ENCODE measurements at regions not wholly inside any gene's neighbourhood (a gene's known extent, or its start where the extent isn't known, plus 50 kb on each side); places are given as distances from the start of the nearest gene placed in this dataset.

- CTCF ChIA-PET: no interaction called here
- no peak overlapping the region for H3K4me3 ChIP-seq (ENCODE audit: low read depth in 2 of 2, low read length in 1 of 2)
- peaks cover 5% of the 10 kb centered on the region for H3F3A ChIP-seq (replicated peaks; ENCODE audit: insufficient read depth)
- H4K20me1 ChIP-seq (ENCODE audit: insufficient read depth): no peaks in the 10 kb centered on the region
- POLR2A ChIA-PET: no interaction called here
- H3K36me3 ChIP-seq (replicated peaks in 1 of 2; ENCODE audit: control insufficient read depth in 1 of 2, insufficient read depth in 2 of 2, low read length in 1 of 2): no peaks in the 10 kb centered on the region
- DNase-seq: no peak
- no peak overlapping the region for H2AFZ ChIP-seq (ENCODE audit: low read depth)
- no peak for TF ChIP-seq RAD21 (IDR thresholded peaks at IDR 0.05; ENCODE audit: low read length)
- no peaks in the 10 kb centered on the region for H3K4me1 ChIP-seq (ENCODE audit: control insufficient read depth in 1 of 2, insufficient read depth in 2 of 2, low read depth in 1 of 2, low read length in 1 of 2)
- no peak overlapping the region for H3K9ac ChIP-seq
- no peak overlapping the region for H3K27ac ChIP-seq (ENCODE audit: low read depth in 2 of 2, low read length in 1 of 2)
- H3K27me3 ChIP-seq (ENCODE audit: insufficient read depth): no peaks in the 10 kb centered on the region
- no peaks in the 10 kb centered on the region for H3K79me2 ChIP-seq (ENCODE audit: insufficient read depth)
- WGBS (ENCODE audit: low lambda C conversion rate): 77% methylated on average over 2 of the region's 2 CpGs
- H3K9me3 ChIP-seq: no peaks in the 10 kb centered on the region
- H3K9me2 ChIP-seq: no peaks in the 10 kb centered on the region
- H3K4me2 ChIP-seq: no peak overlapping the region
Measured at GRCh38 chr4:19402581-19403065, 849.1 kb upstream of the SLIT2 start.

GRCh38 chr4:19401301-19402080 is 850.2 kb upstream of the SLIT2 start:
- CTCF ChIA-PET: no interaction called here
- Histone ChIP-seq H3K36me3 (replicated peaks in 1 of 2; ENCODE audit: control insufficient read depth in 1 of 2, insufficient read depth in 2 of 2, low read length in 1 of 2) (no peaks in the 10 kb centered on the region), H2AFZ (ENCODE audit: low read depth) (no peak overlapping the region), H3F3A (replicated peaks; ENCODE audit: insufficient read depth) (peaks cover 5% of the 10 kb centered on the region), H4K20me1 (ENCODE audit: insufficient read depth) (no peaks in the 10 kb centered on the region), H3K4me1 (ENCODE audit: control insufficient read depth in 1 of 2, insufficient read depth in 2 of 2, low read depth in 1 of 2, low read length in 1 of 2) (no peaks in the 10 kb centered on the region), H3K79me2 (ENCODE audit: insufficient read depth) (no peaks in the 10 kb centered on the region), H3K9ac (no peak overlapping the region), H3K9me2 (no peaks in the 10 kb centered on the region), H3K4me2 (no peak overlapping the region), H3K27me3 (ENCODE audit: insufficient read depth) (no peaks in the 10 kb centered on the region), H3K27ac (ENCODE audit: low read depth in 2 of 2, low read length in 1 of 2) (no peak overlapping the region), H3K4me3 (ENCODE audit: low read depth in 2 of 2, low read length in 1 of 2) (no peak overlapping the region), H3K9me3 (no peaks in the 10 kb centered on the region)
- WGBS (ENCODE audit: low lambda C conversion rate): 83% methylated on average over 1 of the region's 1 CpG
- TF ChIP-seq NRF1 (IDR thresholded peaks at IDR 0.05; ENCODE audit: low read depth, low read length) (no peak), REST (IDR thresholded peaks at IDR 0.05; ENCODE audit: low read depth, low read length) (no peak), RCOR1 (IDR thresholded peaks at IDR 0.05; ENCODE audit: low read length) (no peak), EZH2phosphoT487 (IDR thresholded peaks at IDR 0.05; ENCODE audit: borderline replicate concordance, low read depth) (no peak)
- no peak for DNase-seq
- POLR2A ChIA-PET: no interaction called here

GRCh38 chr4:19400820-19401219 is 850.9 kb upstream of the SLIT2 start:
- Histone ChIP-seq H3K4me3 (ENCODE audit: low read depth in 2 of 2, low read length in 1 of 2) (no peak overlapping the region), H3K4me2 (no peak overlapping the region), H3K9me3 (no peaks in the 10 kb centered on the region), H3K36me3 (replicated peaks in 1 of 2; ENCODE audit: control insufficient read depth in 1 of 2, insufficient read depth in 2 of 2, low read length in 1 of 2) (no peaks in the 10 kb centered on the region), H3K4me1 (ENCODE audit: control insufficient read depth in 1 of 2, insufficient read depth in 2 of 2, low read depth in 1 of 2, low read length in 1 of 2) (no peaks in the 10 kb centered on the region), H3F3A (replicated peaks; ENCODE audit: insufficient read depth) (peaks cover 5% of the 10 kb centered on the region), H3K9me2 (no peaks in the 10 kb centered on the region), H4K20me1 (ENCODE audit: insufficient read depth) (no peaks in the 10 kb centered on the region), H3K9ac (no peak overlapping the region), H3K79me2 (ENCODE audit: insufficient read depth) (no peaks in the 10 kb centered on the region), H2AFZ (ENCODE audit: low read depth) (no peak overlapping the region), H3K27me3 (ENCODE audit: insufficient read depth) (no peaks in the 10 kb centered on the region), H3K27ac (ENCODE audit: low read depth in 2 of 2, low read length in 1 of 2) (no peak overlapping the region)
- WGBS (ENCODE audit: low lambda C conversion rate): 79% methylated on average over 1 of the region's 1 CpG
- CTCF ChIA-PET: no interaction called here
- no peak for DNase-seq
- peak; percentile 80 for TF ChIP-seq REST (IDR thresholded peaks at IDR 0.05; ENCODE audit: low read depth, low read length)
- no peak for TF ChIP-seq MEF2A (IDR thresholded peaks at IDR 0.05; ENCODE audit: borderline replicate concordance, low read depth)
- POLR2A ChIA-PET: no interaction called here

Measured in SK-N-SH (cell line).